RWPE1 (cell line): ENCODE measurements at regions not wholly inside any gene's neighbourhood (a gene's known extent, or its start where the extent isn't known, plus 50 kb on each side); places are given as distances from the start of the nearest gene placed in this dataset.

Source experiments
- CTCF ChIA-PET: fragments of 350-600 bp; sonication (Branson Sonifier 250); formaldehyde crosslinking; extraction: SDS; loops from one replicate; lab custom pipeline; 2021; lab: Yijun Ruan, JAX
- POLR2A ChIA-PET: fragments of 400-600 bp; formaldehyde crosslinking; extraction: SDS; loops from one replicate; lab custom pipeline; 2020; ENCODE audit warnings: antibody characterized with exemption; ENCODE audit not compliant: low non-redundant PET; lab: Yijun Ruan, JAX
- DNase-seq: peaks from one replicate; pipeline ENCODE4 v3.0.0; 2012; ENCODE audit warnings: low spot score
- H3K27ac ChIP-seq: fragments of 450-650 bp; 2 replicates; pipeline ENCODE4 v1.5.1; 2017
- TF ChIP-seq, protein P1 (sequence below): fragments of 450-650 bp; conservative IDR thresholded peaks from 2 replicates; pipeline ENCODE4 v1.5.1; 2017; ENCODE audit warnings: low read depth, mild to moderate bottlenecking

GRCh38 chr17:22490399-22490798, 798.1 kb downstream of the KCNJ18 start:
- ChIA-PET POLR2A (no interaction called here), CTCF (no interaction called here)
- DNase-seq, result no peak
- H3K27ac ChIP-seq, result no peak overlapping the region
- TF ChIP-seq, protein P1, sequence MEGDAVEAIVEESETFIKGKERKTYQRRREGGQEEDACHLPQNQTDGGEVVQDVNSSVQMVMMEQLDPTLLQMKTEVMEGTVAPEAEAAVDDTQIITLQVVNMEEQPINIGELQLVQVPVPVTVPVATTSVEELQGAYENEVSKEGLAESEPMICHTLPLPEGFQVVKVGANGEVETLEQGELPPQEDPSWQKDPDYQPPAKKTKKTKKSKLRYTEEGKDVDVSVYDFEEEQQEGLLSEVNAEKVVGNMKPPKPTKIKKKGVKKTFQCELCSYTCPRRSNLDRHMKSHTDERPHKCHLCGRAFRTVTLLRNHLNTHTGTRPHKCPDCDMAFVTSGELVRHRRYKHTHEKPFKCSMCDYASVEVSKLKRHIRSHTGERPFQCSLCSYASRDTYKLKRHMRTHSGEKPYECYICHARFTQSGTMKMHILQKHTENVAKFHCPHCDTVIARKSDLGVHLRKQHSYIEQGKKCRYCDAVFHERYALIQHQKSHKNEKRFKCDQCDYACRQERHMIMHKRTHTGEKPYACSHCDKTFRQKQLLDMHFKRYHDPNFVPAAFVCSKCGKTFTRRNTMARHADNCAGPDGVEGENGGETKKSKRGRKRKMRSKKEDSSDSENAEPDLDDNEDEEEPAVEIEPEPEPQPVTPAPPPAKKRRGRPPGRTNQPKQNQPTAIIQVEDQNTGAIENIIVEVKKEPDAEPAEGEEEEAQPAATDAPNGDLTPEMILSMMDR, result no peak

GRCh38 chr17:22492331-22492730, 800.0 kb downstream of the KCNJ18 start:
- TF ChIP-seq, protein P1, result no peak
- DNase-seq, result no peak
- ChIA-PET POLR2A (no interaction called here), CTCF (no interaction called here)
- H3K27ac ChIP-seq, result no peak overlapping the region

- H3K27ac ChIP-seq, result no peak overlapping the region
- no peak for DNase-seq
- CTCF ChIA-PET, result no interaction called here
- TF ChIP-seq, protein P1, result no peak
- POLR2A ChIA-PET, result no interaction called here
Observed at GRCh38 chr17:22496450-22496849, 804.1 kb downstream of the KCNJ18 start.

DNA sequence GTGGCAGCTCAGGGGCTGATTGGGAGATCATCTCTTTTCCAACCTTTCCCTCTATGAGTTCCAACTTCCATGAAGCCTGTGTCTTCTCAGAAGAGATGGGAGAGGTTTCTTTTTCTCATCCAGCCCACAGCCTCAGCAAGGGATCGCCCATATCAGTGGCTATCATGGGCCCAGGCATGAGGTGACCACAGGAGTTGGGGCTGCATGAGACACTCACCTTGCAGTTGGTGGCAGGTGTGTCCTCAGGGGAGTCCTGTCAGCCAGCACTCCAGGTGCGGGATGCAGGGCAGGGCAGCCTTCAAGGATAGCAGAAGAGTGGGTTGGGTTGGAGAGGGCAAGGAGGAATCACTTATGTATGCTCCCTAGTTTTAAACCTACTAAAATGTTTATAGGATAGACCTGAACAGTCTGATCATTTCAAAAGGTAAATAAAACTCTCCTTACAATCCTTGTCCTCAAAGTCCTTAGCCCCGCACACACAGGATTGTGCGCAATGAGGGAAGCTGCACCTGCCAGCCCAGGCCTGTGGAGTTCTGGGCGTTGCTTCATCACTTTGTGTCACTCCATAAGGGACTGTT, 811.1 kb downstream of the KCNJ18 start:
- ChIA-PET CTCF (no interaction called here), POLR2A (no interaction called here)
- no peak for DNase-seq
- no peak overlapping the region for H3K27ac ChIP-seq
- TF ChIP-seq, protein P1, result no peak

DNA sequence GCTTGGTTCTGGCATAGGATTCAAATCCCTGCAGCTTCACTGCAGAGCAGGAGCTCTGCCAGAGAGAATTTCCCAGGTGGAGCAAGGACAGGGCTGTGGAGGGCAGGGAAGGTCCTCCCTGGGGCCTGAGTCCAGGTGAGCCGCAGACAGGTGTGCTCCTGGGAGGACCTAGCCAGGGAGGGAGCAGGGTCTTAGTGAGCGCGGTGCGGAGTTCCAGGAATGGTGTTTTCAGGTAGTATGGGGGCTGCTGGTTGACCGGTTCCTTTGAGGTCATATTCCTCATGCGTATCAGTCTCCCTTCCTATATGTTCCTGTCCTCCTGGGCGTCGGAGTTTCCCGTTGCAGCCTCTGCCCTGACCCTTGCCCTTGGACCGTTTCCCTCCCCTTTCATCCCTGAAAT, 813.3 kb downstream of the KCNJ18 start:
- ChIA-PET POLR2A (no interaction called here), CTCF (no interaction called here)
- TF ChIP-seq, protein P1, result no peak
- DNase-seq, result no peak
- H3K27ac ChIP-seq, result no peak overlapping the region

DNA sequence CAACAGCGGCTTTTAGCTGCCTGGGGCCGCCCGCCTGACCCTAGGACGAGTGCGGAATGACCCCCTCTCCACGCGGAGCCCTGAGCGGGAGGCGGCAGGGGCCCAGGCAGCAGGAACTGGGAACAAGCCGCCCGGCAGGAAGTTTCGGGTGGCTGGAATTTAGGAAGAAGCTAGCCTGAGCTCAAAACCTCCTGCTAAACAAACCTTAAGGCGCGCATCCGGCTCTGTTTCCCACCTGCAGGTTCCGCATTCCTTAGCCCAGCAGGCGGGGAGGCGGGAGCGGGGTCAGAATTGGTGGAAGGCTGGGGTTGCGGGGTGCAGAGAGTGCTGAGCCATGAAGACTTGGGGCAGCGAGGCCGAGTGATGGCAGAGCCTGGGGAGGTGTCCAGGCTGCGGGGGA, 813.9 kb downstream of the KCNJ18 start:
- ChIA-PET POLR2A (no interaction called here), CTCF (no interaction called here)
- DNase-seq, result no peak
- no peak overlapping the region for H3K27ac ChIP-seq
- TF ChIP-seq, protein P1, result no peak
